H9 (cell line): ENCODE measurements at regions not wholly inside any gene's neighbourhood (a gene's known extent, or its start where the extent isn't known, plus 50 kb on each side); places are given as distances from the start of the nearest gene placed in this dataset.

Source experiments
- DNase-seq: peaks from one replicate; pipeline ENCODE4 v3.0.0-alpha.2; 2017
- H2AFZ ChIP-seq: one replicate; pipeline ENCODE4 v1.6.1; 2013; ENCODE audit warnings: mild to moderate bottlenecking, low read length, control low read depth, moderate library complexity
- H2AK5ac ChIP-seq: 2 replicates; pipeline ENCODE4 v1.6.1; 2013; ENCODE audit warnings: low read length, control low read depth, mixed read lengths; ENCODE audit not compliant: insufficient read length
- H2BK120ac ChIP-seq: one replicate; pipeline ENCODE4 v1.6.1; 2013; ENCODE audit warnings: low read depth, mild to moderate bottlenecking, low read length, control low read depth, inconsistent platforms; ENCODE audit not compliant: poor library complexity, severe bottlenecking
- H2BK12ac ChIP-seq: 2 replicates; pipeline ENCODE4 v1.6.1; 2013; ENCODE audit warnings: low read length, control low read depth, mixed read lengths, low read depth; ENCODE audit not compliant: insufficient read length
- H2BK15ac ChIP-seq: 2 replicates; pipeline ENCODE4 v1.6.1; 2013; ENCODE audit warnings: low read depth, low read length, control low read depth
- H2BK20ac ChIP-seq: one replicate; pipeline ENCODE4 v1.6.1; 2013; ENCODE audit warnings: low read depth, mild to moderate bottlenecking, low read length, control low read depth, inconsistent platforms; ENCODE audit not compliant: poor library complexity, severe bottlenecking
- H2BK5ac ChIP-seq: 2 replicates; pipeline ENCODE4 v1.6.1; 2013; ENCODE audit warnings: low read length, control low read depth, mixed read lengths; ENCODE audit not compliant: insufficient read length
- H3K14ac ChIP-seq: 2 replicates; pipeline ENCODE4 v1.6.1; 2013; ENCODE audit warnings: low read length, control low read depth; ENCODE audit not compliant: insufficient read depth
- H3K18ac ChIP-seq: 2 replicates; pipeline ENCODE4 v1.6.1; 2013; ENCODE audit warnings: low read depth, mild to moderate bottlenecking, mixed read lengths, low read length, control low read depth; ENCODE audit not compliant: insufficient read length
- H3K23ac ChIP-seq: 2 replicates; pipeline ENCODE4 v1.6.1; 2013; ENCODE audit warnings: low read length, control low read depth, mixed read lengths, low read depth; ENCODE audit not compliant: insufficient read length
- H3K23me2 ChIP-seq: 2 replicates; pipeline ENCODE4 v1.6.1; 2013; ENCODE audit warnings: low read depth, mild to moderate bottlenecking, mixed read lengths, low read length, control low read depth; ENCODE audit not compliant: insufficient read length, poor library complexity, severe bottlenecking
- H3K27ac ChIP-seq: 2 replicates; pipeline ENCODE4 v1.5.1; 2013; ENCODE audit warnings: low read length, control low read depth, mixed read lengths, low read depth; ENCODE audit not compliant: insufficient read length
- H3K27me3 ChIP-seq: 2 replicates; pipeline ENCODE4 v1.6.1; 2013; ENCODE audit warnings: low read length, control low read depth, inconsistent platforms; ENCODE audit not compliant: insufficient read depth
- H3K4ac ChIP-seq: 2 replicates; pipeline ENCODE4 v1.6.1; 2013; ENCODE audit warnings: low read depth, mild to moderate bottlenecking, control low read depth, inconsistent platforms, low read length, moderate library complexity
- H3K4me1 ChIP-seq: 2 replicates; pipeline ENCODE4 v1.6.1; 2013; ENCODE audit warnings: low read length, control low read depth, inconsistent platforms; ENCODE audit not compliant: insufficient read depth
- H3K4me2 ChIP-seq: 2 replicates; pipeline ENCODE4 v1.6.1; 2013; ENCODE audit warnings: low read length, control low read depth, mixed read lengths; ENCODE audit not compliant: insufficient read length, insufficient read depth
- H3K56ac ChIP-seq: 2 replicates; pipeline ENCODE4 v1.6.1; 2013; ENCODE audit warnings: low read depth, mild to moderate bottlenecking, mixed read lengths, low read length, control low read depth; ENCODE audit not compliant: insufficient read length
- H3K79me1 ChIP-seq: 2 replicates; pipeline ENCODE4 v1.6.1; 2013; ENCODE audit warnings: low read depth, mild to moderate bottlenecking, moderate library complexity, low read length, control low read depth, inconsistent platforms; ENCODE audit not compliant: insufficient read depth, poor library complexity, severe bottlenecking
- H3K79me2 ChIP-seq: 2 replicates; pipeline ENCODE4 v1.6.1; 2013; ENCODE audit warnings: low read length, control low read depth, inconsistent platforms; ENCODE audit not compliant: insufficient read depth
- H3K9ac ChIP-seq: 2 replicates; pipeline ENCODE4 v1.6.1; 2013; ENCODE audit warnings: low read length, control low read depth, mixed read lengths; ENCODE audit not compliant: insufficient read length; ENCODE audit errors: extremely low read depth
- H3K9me3 ChIP-seq: one replicate; pipeline ENCODE4 v1.6.1; 2013; ENCODE audit warnings: low read depth, low read length, inconsistent platforms; ENCODE audit not compliant: control insufficient read depth
- H3T11ph ChIP-seq: one replicate; pipeline ENCODE4 v1.6.1; 2013; ENCODE audit warnings: mild to moderate bottlenecking, low read length, control low read depth, inconsistent platforms
- H4K20me1 ChIP-seq: one replicate; pipeline ENCODE4 v1.6.1; 2013; ENCODE audit not compliant: control insufficient read depth, insufficient read length, insufficient read depth
- H4K5ac ChIP-seq: 2 replicates; pipeline ENCODE4 v1.6.1; 2013; ENCODE audit warnings: low read depth, mild to moderate bottlenecking, mixed read lengths, low read length, control low read depth; ENCODE audit not compliant: insufficient read length
- H4K8ac ChIP-seq: replicated peaks from 2 replicates; pipeline ENCODE4 v1.6.1; 2013; ENCODE audit warnings: low read length, control low read depth, mixed read lengths, low read depth; ENCODE audit not compliant: insufficient read length
- H4K91ac ChIP-seq: 2 replicates; pipeline ENCODE4 v1.6.1; 2013; ENCODE audit warnings: low read depth, mild to moderate bottlenecking, moderate library complexity, mixed read lengths, low read length, control low read depth; ENCODE audit not compliant: insufficient read length
- H3K27ac Mint-ChIP-seq, 3 experiments: 2 replicates in 2 of 3; 3 replicates in 1 of 3; pipeline ENCODE4 v1.8.0; 2020 to 2021; ENCODE audit warnings: mixed read lengths in 3 of 3, mild to moderate bottlenecking in 1 of 3, moderate library complexity in 1 of 3
- H3K27me3 Mint-ChIP-seq: 2 replicates; pipeline ENCODE4 v1.8.0; 2021; ENCODE audit warnings: low read depth, mild to moderate bottlenecking, moderate library complexity, mixed read lengths
- H3K36me3 Mint-ChIP-seq, 3 experiments: 2 replicates in 2 of 3; 3 replicates in 1 of 3; pipeline ENCODE4 v1.8.0; 2020 to 2021; ENCODE audit warnings: low read depth in 3 of 3, mixed read lengths in 3 of 3; ENCODE audit not compliant: insufficient read depth in 1 of 3
- H3K4me1 Mint-ChIP-seq, 2 experiments: 2 replicates each; pipeline ENCODE4 v1.8.0; 2020; ENCODE audit warnings: mixed read lengths in 2 of 2
- H3K4me3 Mint-ChIP-seq, 2 experiments: 2 replicates in 1 of 2; 3 replicates in 1 of 2; pipeline ENCODE4 v1.8.0; 2020 to 2021; ENCODE audit warnings: mild to moderate bottlenecking in 2 of 2, mixed read lengths in 2 of 2, moderate library complexity in 1 of 2
- H3K9me3 Mint-ChIP-seq, 2 experiments: 2 replicates in 1 of 2; 3 replicates in 1 of 2; pipeline ENCODE4 v1.8.0; 2020; ENCODE audit warnings: mild to moderate bottlenecking in 2 of 2, mixed read lengths in 2 of 2, moderate library complexity in 1 of 2
- WGBS: extraction: QIAGEN DNeasy Blood & Tissue Kit; methylation state at CpG from one replicate; pipeline ENCODE4 v1.1.7; 2013; ENCODE audit warnings: missing lambda C conversion rate, low lambda C conversion rate, mixed read lengths; ENCODE audit not compliant: insufficient read length; ENCODE audit errors: extremely low coverage; 5-methylcytosine and 5-hydroxymethylcytosine counted together
- TF ChIP-seq, protein P1 (sequence below): fragments of 200-600 bp; sonication (generic); conservative IDR thresholded peaks from 3 replicates; pipeline ENCODE4 v1.8.0; 2021; ENCODE audit warnings: antibody characterized with exemption, mild to moderate bottlenecking

GRCh38 chr16:52051414-52052172 is 495.4 kb downstream of the TOX3 start:
- no CpG with 5 or more reads among the region's 1 CpG for WGBS
- no peaks in the 10 kb centered on the region for H3K36me3 Mint-ChIP-seq
- H3K4me3 Mint-ChIP-seq: no peak overlapping the region

More at GRCh38 chr16:52051414-52052172, 495.4 kb downstream of the TOX3 start:
- H2BK120ac ChIP-seq: no peak overlapping the region
- H3K4ac ChIP-seq: no peak overlapping the region
- no peaks in the 10 kb centered on the region for H3K27me3 ChIP-seq
- H3K79me2 ChIP-seq: no peaks in the 10 kb centered on the region
- H3K9me3 Mint-ChIP-seq: no peaks in the 10 kb centered on the region
- no peak overlapping the region for H3K23ac ChIP-seq
- H2BK15ac ChIP-seq: no peak overlapping the region
- H4K91ac ChIP-seq: no peak overlapping the region
- DNase-seq: no peak
- H3T11ph ChIP-seq: no peak overlapping the region
- TF ChIP-seq, protein P1, sequence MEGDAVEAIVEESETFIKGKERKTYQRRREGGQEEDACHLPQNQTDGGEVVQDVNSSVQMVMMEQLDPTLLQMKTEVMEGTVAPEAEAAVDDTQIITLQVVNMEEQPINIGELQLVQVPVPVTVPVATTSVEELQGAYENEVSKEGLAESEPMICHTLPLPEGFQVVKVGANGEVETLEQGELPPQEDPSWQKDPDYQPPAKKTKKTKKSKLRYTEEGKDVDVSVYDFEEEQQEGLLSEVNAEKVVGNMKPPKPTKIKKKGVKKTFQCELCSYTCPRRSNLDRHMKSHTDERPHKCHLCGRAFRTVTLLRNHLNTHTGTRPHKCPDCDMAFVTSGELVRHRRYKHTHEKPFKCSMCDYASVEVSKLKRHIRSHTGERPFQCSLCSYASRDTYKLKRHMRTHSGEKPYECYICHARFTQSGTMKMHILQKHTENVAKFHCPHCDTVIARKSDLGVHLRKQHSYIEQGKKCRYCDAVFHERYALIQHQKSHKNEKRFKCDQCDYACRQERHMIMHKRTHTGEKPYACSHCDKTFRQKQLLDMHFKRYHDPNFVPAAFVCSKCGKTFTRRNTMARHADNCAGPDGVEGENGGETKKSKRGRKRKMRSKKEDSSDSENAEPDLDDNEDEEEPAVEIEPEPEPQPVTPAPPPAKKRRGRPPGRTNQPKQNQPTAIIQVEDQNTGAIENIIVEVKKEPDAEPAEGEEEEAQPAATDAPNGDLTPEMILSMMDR: no peak
- no peak overlapping the region for H3K18ac ChIP-seq
- no peak overlapping the region for H4K5ac ChIP-seq
- no peaks in the 10 kb centered on the region for H3K4me1 Mint-ChIP-seq
- no peak overlapping the region for H4K8ac ChIP-seq
- no peak overlapping the region for H3K9ac ChIP-seq
- no peak overlapping the region for H3K56ac ChIP-seq
- H3K23me2 ChIP-seq: no peaks in the 10 kb centered on the region
- no peak overlapping the region for H2BK12ac ChIP-seq
- H3K9me3 ChIP-seq: no peaks in the 10 kb centered on the region
- no peak overlapping the region for H3K4me2 ChIP-seq
- no peak overlapping the region for H2BK5ac ChIP-seq
- H2AFZ ChIP-seq: no peak overlapping the region
- no peak overlapping the region for H3K14ac ChIP-seq
- H3K27ac Mint-ChIP-seq: no peak overlapping the region
- no peaks in the 10 kb centered on the region for H4K20me1 ChIP-seq
- no peaks in the 10 kb centered on the region for H3K4me1 ChIP-seq
- no peak overlapping the region for H3K27ac ChIP-seq
- no peaks in the 10 kb centered on the region for H3K79me1 ChIP-seq
- no peak overlapping the region for H2AK5ac ChIP-seq
- no peak overlapping the region for H2BK20ac ChIP-seq
- no peaks in the 10 kb centered on the region; the same call in none of the 2 replicates for H3K27me3 Mint-ChIP-seq
